ENCODE measurements at regions not wholly inside any gene's neighbourhood (a gene's known extent, or its start where the extent isn't known, plus 50 kb on each side); places are given as distances from the start of the nearest gene placed in this dataset.
A peak's percentile ranks its signal among the peaks of the same experiment; 100 is the strongest.
"Not testable (repeated sequence)": the region's sequence is repeated elsewhere in the genome, so short reads cannot be mapped to it uniquely, and the experiment has no call there.

GRCh38 chr7:7005303-7005702, 177.0 kb upstream of the C1GALT1 start:
- H3K36me3 ChIP-seq (ENCODE audit: control insufficient read depth, insufficient read depth, low read length) = no peaks in the 10 kb centered on the region

GRCh38 chr7:7005949-7006348, 176.4 kb upstream of the C1GALT1 start:
- POLR2A ChIA-PET; H3K36me3 ChIP-seq (ENCODE audit: control insufficient read depth, insufficient read depth, low read length); H3K27me3 ChIP-seq (ENCODE audit: control insufficient read depth, insufficient read depth, low read length); DNase-seq (ENCODE audit: low read depth); H3K4me3 ChIP-seq (ENCODE audit: low read depth, low read length); CTCF ChIA-PET: not testable (repeated sequence)

More at GRCh38 chr7:7005303-7005702, 177.0 kb upstream of the C1GALT1 start:
- POLR2A ChIA-PET = no interaction called here
- Histone ChIP-seq H3K4me3 (ENCODE audit: low read depth, low read length) (no peak overlapping the region), H3K27me3 (ENCODE audit: control insufficient read depth, insufficient read depth, low read length) (no peaks in the 10 kb centered on the region)
- DNase-seq (ENCODE audit: low read depth) = no peak
- CTCF ChIA-PET = no interaction called here
- no peak for TF ChIP-seq CTCF (IDR thresholded peaks at IDR 0.05; ENCODE audit: insufficient read depth, low read depth, low read length)

- H3K27me3 ChIP-seq (ENCODE audit: control insufficient read depth, insufficient read depth, low read length); H3K4me3 ChIP-seq (ENCODE audit: low read depth, low read length); H3K36me3 ChIP-seq (ENCODE audit: control insufficient read depth, insufficient read depth, low read length); CTCF ChIA-PET; POLR2A ChIA-PET; DNase-seq (ENCODE audit: low read depth): not testable (repeated sequence)
Measured at GRCh38 chr7:7011241-7011640, 171.1 kb upstream of the C1GALT1 start.

- POLR2A ChIA-PET; H3K36me3 ChIP-seq (ENCODE audit: control insufficient read depth, insufficient read depth, low read length); H3K27me3 ChIP-seq (ENCODE audit: control insufficient read depth, insufficient read depth, low read length); DNase-seq (ENCODE audit: low read depth); H3K4me3 ChIP-seq (ENCODE audit: low read depth, low read length); CTCF ChIA-PET: not testable (repeated sequence)
Measured at GRCh38 chr7:7011751-7012150, 170.6 kb upstream of the C1GALT1 start.

GRCh38 chr7:7014827-7015595, 167.3 kb upstream of the C1GALT1 start:
- H3K4me3 ChIP-seq (ENCODE audit: low read depth, low read length) = no peak overlapping the region
- no peaks in the 10 kb centered on the region for H3K36me3 ChIP-seq (ENCODE audit: control insufficient read depth, insufficient read depth, low read length)
- TF ChIP-seq CTCF (IDR thresholded peaks at IDR 0.05; ENCODE audit: insufficient read depth, low read depth, low read length) = no peak
- no peak for DNase-seq (ENCODE audit: low read depth)
- H3K27me3 ChIP-seq (ENCODE audit: control insufficient read depth, insufficient read depth, low read length) = no peaks in the 10 kb centered on the region
- ChIA-PET CTCF (no interaction called here), POLR2A (no interaction called here)

GRCh38 chr7:7017707-7018280, 164.6 kb upstream of the C1GALT1 start:
- no peak for TF ChIP-seq CTCF (IDR thresholded peaks at IDR 0.05; ENCODE audit: insufficient read depth, low read depth, low read length)
- ChIA-PET POLR2A (no interaction called here), CTCF (no interaction called here)
- Histone ChIP-seq H3K36me3 (ENCODE audit: control insufficient read depth, insufficient read depth, low read length) (no peaks in the 10 kb centered on the region), H3K27me3 (ENCODE audit: control insufficient read depth, insufficient read depth, low read length) (no peaks in the 10 kb centered on the region), H3K4me3 (ENCODE audit: low read depth, low read length) (no peak overlapping the region)
- DNase-seq (ENCODE audit: low read depth) = peak; percentile 3

GRCh38 chr7:7018290-7018689, 164.1 kb upstream of the C1GALT1 start:
- H3K4me3 ChIP-seq (ENCODE audit: low read depth, low read length) = no peak overlapping the region
- no peaks in the 10 kb centered on the region for H3K27me3 ChIP-seq (ENCODE audit: control insufficient read depth, insufficient read depth, low read length)
- POLR2A ChIA-PET = no interaction called here
- no peaks in the 10 kb centered on the region for H3K36me3 ChIP-seq (ENCODE audit: control insufficient read depth, insufficient read depth, low read length)
- no peak for DNase-seq (ENCODE audit: low read depth)
- CTCF ChIA-PET = no interaction called here
- TF ChIP-seq CTCF (IDR thresholded peaks at IDR 0.05; ENCODE audit: insufficient read depth, low read depth, low read length) = no peak
